ENCODE measurements at regions not wholly inside any gene's neighbourhood (a gene's known extent, or its start where the extent isn't known, plus 50 kb on each side); places are given as distances from the start of the nearest gene placed in this dataset.

- no peak for TF ChIP-seq CTCF (IDR thresholded peaks at IDR 0.05; ENCODE audit: poor library complexity)
- TF ChIP-seq EZH2 (IDR thresholded peaks at IDR 0.05; ENCODE audit: borderline replicate concordance), result no peak
Observed at GRCh38 chr6:140806431-140806830, 1326.3 kb upstream of the GJE1 start.

Measured in hepatocyte (in vitro differentiated cells).